Mesendoderm (in vitro differentiated cells): ENCODE measurements at regions not wholly inside any gene's neighbourhood (a gene's known extent, or its start where the extent isn't known, plus 50 kb on each side); places are given as distances from the start of the nearest gene placed in this dataset.

Source experiments
- DNase-seq: peaks from one replicate; pipeline ENCODE4 v3.0.0; 2013
- H2AK5ac ChIP-seq: 2 replicates; pipeline ENCODE4 v1.6.1; 2013; ENCODE audit warnings: low read length, inconsistent platforms
- H2BK120ac ChIP-seq: 2 replicates; pipeline ENCODE4 v1.6.1; 2013; ENCODE audit warnings: low read depth, mild to moderate bottlenecking, low read length, moderate library complexity, mixed read lengths
- H2BK15ac ChIP-seq: replicated peaks from 2 replicates; pipeline ENCODE4 v1.6.1; 2013; ENCODE audit warnings: low read depth, mild to moderate bottlenecking, moderate library complexity
- H2BK5ac ChIP-seq: 2 replicates; pipeline ENCODE4 v1.6.1; 2013; ENCODE audit warnings: low read length, inconsistent platforms
- H3K18ac ChIP-seq: 2 replicates; pipeline ENCODE4 v1.6.1; 2013; ENCODE audit warnings: mild to moderate bottlenecking, low read length, mixed read lengths
- H3K23ac ChIP-seq: one replicate; pipeline ENCODE4 v1.6.1; 2013; ENCODE audit warnings: low read length
- H3K27ac ChIP-seq: 2 replicates; pipeline ENCODE4 v1.5.1; 2013; ENCODE audit warnings: low read depth, mild to moderate bottlenecking, inconsistent platforms, low read length, moderate library complexity
- H3K27me3 ChIP-seq: 2 replicates; pipeline ENCODE4 v1.6.1; 2013; ENCODE audit warnings: low read length, control low read depth, mild to moderate bottlenecking, inconsistent platforms; ENCODE audit not compliant: insufficient read depth, poor library complexity
- H3K36me3 ChIP-seq: 2 replicates; pipeline ENCODE4 v1.6.1; 2013; ENCODE audit warnings: low read length, inconsistent platforms; ENCODE audit not compliant: control insufficient read depth, insufficient read depth
- H3K4ac ChIP-seq: one replicate; pipeline ENCODE4 v1.6.1; 2013; ENCODE audit warnings: low read depth, mild to moderate bottlenecking, low read length, moderate library complexity
- H3K4me1 ChIP-seq: 2 replicates; pipeline ENCODE4 v1.6.1; 2013; ENCODE audit warnings: low read depth, low read length, inconsistent platforms; ENCODE audit not compliant: control insufficient read depth
- H3K4me2 ChIP-seq: 2 replicates; pipeline ENCODE4 v1.6.1; 2013; ENCODE audit warnings: low read length
- H3K4me3 ChIP-seq: 2 replicates; pipeline ENCODE4 v1.5.1; 2013; ENCODE audit warnings: mild to moderate bottlenecking, low read length
- H3K56ac ChIP-seq: one replicate; pipeline ENCODE4 v1.6.1; 2013; ENCODE audit warnings: low read length
- H3K79me1 ChIP-seq: 2 replicates; pipeline ENCODE4 v1.6.1; 2013; ENCODE audit warnings: low read length, inconsistent platforms
- H3K79me2 ChIP-seq: 2 replicates; pipeline ENCODE4 v1.6.1; 2013; ENCODE audit warnings: mild to moderate bottlenecking, low read length; ENCODE audit not compliant: control insufficient read depth, insufficient read depth
- H3K9ac ChIP-seq: 2 replicates; pipeline ENCODE4 v1.6.1; 2013; ENCODE audit warnings: low read length, inconsistent platforms
- H4K5ac ChIP-seq: one replicate; pipeline ENCODE4 v1.6.1; 2013; ENCODE audit warnings: low read length
- H4K8ac ChIP-seq: one replicate; pipeline ENCODE4 v1.6.1; 2013; ENCODE audit warnings: low read depth, mild to moderate bottlenecking, control low read depth, low read length, moderate library complexity
- WGBS: extraction: QIAGEN DNeasy Blood & Tissue Kit; methylation state at CpG from one replicate; pipeline ENCODE4 v1.1.7; 2013; ENCODE audit warnings: low lambda C conversion rate, missing lambda C conversion rate; ENCODE audit not compliant: insufficient coverage; ENCODE audit errors: extremely low coverage; 5-methylcytosine and 5-hydroxymethylcytosine counted together

DNA sequence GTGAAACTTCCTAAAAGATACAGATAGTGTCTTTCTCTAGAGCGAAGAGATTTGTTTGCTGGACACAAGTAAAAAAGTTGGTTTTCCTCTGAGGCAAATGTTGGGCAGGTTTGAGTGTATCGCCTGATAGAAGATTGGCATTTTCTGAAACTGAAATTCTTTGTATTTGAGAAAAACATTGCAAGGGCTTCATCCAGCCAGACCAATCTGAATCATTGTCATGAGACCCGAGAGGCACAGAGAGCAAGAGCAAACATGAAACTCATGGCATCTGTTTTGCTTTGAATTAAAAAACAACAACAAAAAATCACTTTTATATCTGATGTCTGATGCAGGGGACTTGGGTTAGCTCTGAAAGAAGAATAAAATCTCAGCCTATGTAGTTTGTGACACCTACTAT, 379.3 kb upstream of the NCAM2 start:
- Histone ChIP-seq H3K79me1 (no peaks in the 10 kb centered on the region), H2BK15ac (no peak overlapping the region), H3K4me3 (no peak overlapping the region), H2BK5ac (no peak overlapping the region), H3K9ac (no peak overlapping the region), H4K5ac (no peak overlapping the region), H2BK120ac (no peak overlapping the region), H3K79me2 (no peaks in the 10 kb centered on the region), H3K27me3 (no peaks in the 10 kb centered on the region), H3K36me3 (no peaks in the 10 kb centered on the region), H4K8ac (no peak overlapping the region), H3K18ac (no peak overlapping the region), H3K27ac (no peak overlapping the region), H3K4me2 (no peak overlapping the region), H3K4ac (no peak overlapping the region), H3K4me1 (no peaks in the 10 kb centered on the region), H3K56ac (no peak overlapping the region), H2AK5ac (no peak overlapping the region), H3K23ac (no peak overlapping the region)
- no CpG with 5 or more reads among the region's 3 CpGs for WGBS
- DNase-seq, result no peak

DNA sequence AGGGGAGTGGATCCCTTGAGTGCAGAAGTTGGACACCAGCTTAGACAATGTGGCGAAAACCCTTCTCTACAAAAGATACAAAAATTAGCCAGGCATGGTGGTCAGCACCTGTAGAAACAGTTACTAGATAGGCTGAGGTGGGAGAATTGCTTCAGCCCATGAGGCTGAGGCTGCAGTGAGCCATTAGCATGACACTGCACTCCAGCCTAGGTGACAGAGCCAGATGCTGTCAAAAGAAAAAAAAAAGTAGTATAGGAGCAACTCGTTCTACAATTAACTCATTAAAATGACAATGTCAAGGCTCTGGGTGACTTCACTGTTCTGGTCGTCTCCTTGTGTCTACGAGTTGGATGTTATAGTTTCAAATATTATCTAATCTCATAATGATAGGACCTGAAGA, 370.6 kb upstream of the NCAM2 start:
- no peaks in the 10 kb centered on the region for H3K79me1 ChIP-seq

DNA sequence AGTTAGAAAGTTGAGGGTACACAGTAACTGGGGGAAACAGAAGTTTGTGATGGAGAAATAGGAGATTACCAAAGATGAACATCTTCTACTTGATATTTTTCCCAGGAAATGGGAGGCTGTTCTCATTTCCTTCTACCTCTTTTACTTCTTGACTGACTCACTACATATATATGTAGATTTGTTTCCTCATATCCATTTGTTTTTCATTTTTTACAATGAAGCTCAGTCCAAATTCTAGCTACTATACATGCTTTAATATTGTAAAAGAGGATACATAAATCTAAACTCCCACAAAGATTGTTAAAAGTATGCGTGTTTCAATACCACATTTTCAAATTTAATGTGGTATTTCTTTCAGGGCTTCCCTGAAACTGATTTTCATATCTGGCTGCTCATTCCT, 366.6 kb upstream of the NCAM2 start:
- no peaks in the 10 kb centered on the region for H3K79me1 ChIP-seq
- H3K18ac ChIP-seq, result no peak overlapping the region
- H2BK120ac ChIP-seq, result no peak overlapping the region
- H3K4me1 ChIP-seq, result no peaks in the 10 kb centered on the region
- H3K79me2 ChIP-seq, result no peaks in the 10 kb centered on the region
- no peak overlapping the region for H4K5ac ChIP-seq
- H3K27me3 ChIP-seq, result no peaks in the 10 kb centered on the region
- no peak overlapping the region for H3K4me2 ChIP-seq
- no peak overlapping the region for H3K56ac ChIP-seq
- H3K23ac ChIP-seq, result no peak overlapping the region
- DNase-seq, result no peak
- no peak overlapping the region for H2BK5ac ChIP-seq
- no peak overlapping the region for H2BK15ac ChIP-seq
- H3K4me3 ChIP-seq, result no peak overlapping the region
- H3K4ac ChIP-seq, result no peak overlapping the region
- no peak overlapping the region for H2AK5ac ChIP-seq
- H3K9ac ChIP-seq, result no peak overlapping the region
- no peaks in the 10 kb centered on the region for H3K36me3 ChIP-seq
- H3K27ac ChIP-seq, result no peak overlapping the region
- no CpG with 5 or more reads among the region's 1 CpG for WGBS
- H4K8ac ChIP-seq, result no peak overlapping the region

More for the DNA sequence above, 370.6 kb upstream of the NCAM2 start:
- Histone ChIP-seq H2BK5ac (no peak overlapping the region), H2BK15ac (no peak overlapping the region), H4K8ac (no peak overlapping the region), H3K36me3 (no peaks in the 10 kb centered on the region), H3K4me2 (no peak overlapping the region), H4K5ac (no peak overlapping the region), H3K9ac (no peak overlapping the region), H3K4me3 (no peak overlapping the region), H2AK5ac (no peak overlapping the region), H3K4me1 (no peaks in the 10 kb centered on the region), H3K56ac (no peak overlapping the region), H3K18ac (no peak overlapping the region), H3K23ac (no peak overlapping the region), H3K27ac (no peak overlapping the region), H3K79me2 (no peaks in the 10 kb centered on the region), H3K4ac (no peak overlapping the region), H2BK120ac (no peak overlapping the region), H3K27me3 (no peaks in the 10 kb centered on the region)
- DNase-seq, result peak; percentile 10
- no CpG with 5 or more reads among the region's 4 CpGs for WGBS

- H3K4ac ChIP-seq, result no peak overlapping the region
- no peaks in the 10 kb centered on the region for H3K36me3 ChIP-seq
- H2BK15ac ChIP-seq, result no peak overlapping the region
- H3K56ac ChIP-seq, result no peak overlapping the region
- H3K23ac ChIP-seq, result no peak overlapping the region
- no CpG with 5 or more reads among the region's 2 CpGs for WGBS
- no peak overlapping the region for H3K18ac ChIP-seq
- H3K9ac ChIP-seq, result no peak overlapping the region
- H2AK5ac ChIP-seq, result no peak overlapping the region
- H3K27me3 ChIP-seq, result no peaks in the 10 kb centered on the region
- H3K4me1 ChIP-seq, result no peaks in the 10 kb centered on the region
- H3K4me3 ChIP-seq, result no peak overlapping the region
- no peak overlapping the region for H4K5ac ChIP-seq
- no peak overlapping the region for H4K8ac ChIP-seq
- no peak overlapping the region for H2BK5ac ChIP-seq
- H3K4me2 ChIP-seq, result no peak overlapping the region
- no peak overlapping the region for H3K27ac ChIP-seq
- no peak for DNase-seq
- no peaks in the 10 kb centered on the region for H3K79me1 ChIP-seq
- H3K79me2 ChIP-seq, result no peaks in the 10 kb centered on the region
- no peak overlapping the region for H2BK120ac ChIP-seq
Measured at GRCh38 chr21:20639026-20639425, 359.2 kb upstream of the NCAM2 start.

DNA sequence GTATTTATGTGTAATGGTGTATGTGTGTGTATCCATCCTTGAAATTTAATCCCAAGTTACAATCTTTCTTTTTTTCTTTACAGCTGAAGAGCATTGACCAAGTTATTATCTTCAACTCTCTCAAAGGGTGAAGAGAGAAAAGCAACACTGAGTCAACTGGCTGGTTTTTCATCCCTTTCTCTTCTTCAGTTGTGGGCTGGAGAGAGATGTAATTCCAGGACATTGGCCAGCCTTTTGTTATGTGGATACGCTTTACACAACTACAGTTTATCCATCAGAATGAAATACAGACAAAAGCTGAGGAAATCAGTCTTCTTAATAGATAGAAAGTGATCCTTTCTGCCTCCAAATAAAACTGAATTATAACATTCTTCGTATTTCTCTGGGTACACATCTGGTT, 357.0 kb upstream of the NCAM2 start:
- Histone ChIP-seq H3K23ac (no peak overlapping the region), H2AK5ac (no peak overlapping the region), H3K56ac (no peak overlapping the region), H3K79me1 (no peaks in the 10 kb centered on the region), H3K79me2 (no peaks in the 10 kb centered on the region), H4K8ac (no peak overlapping the region), H3K27ac (no peak overlapping the region), H3K36me3 (no peaks in the 10 kb centered on the region), H3K9ac (no peak overlapping the region), H3K4me2 (no peak overlapping the region), H3K4ac (no peak overlapping the region), H3K4me3 (no peak overlapping the region), H3K18ac (no peak overlapping the region), H2BK120ac (no peak overlapping the region), H2BK15ac (no peak overlapping the region), H2BK5ac (no peak overlapping the region), H4K5ac (no peak overlapping the region), H3K4me1 (no peaks in the 10 kb centered on the region), H3K27me3 (no peaks in the 10 kb centered on the region)
- WGBS, result no CpG with 5 or more reads among the region's 2 CpGs
- no peak for DNase-seq

DNA sequence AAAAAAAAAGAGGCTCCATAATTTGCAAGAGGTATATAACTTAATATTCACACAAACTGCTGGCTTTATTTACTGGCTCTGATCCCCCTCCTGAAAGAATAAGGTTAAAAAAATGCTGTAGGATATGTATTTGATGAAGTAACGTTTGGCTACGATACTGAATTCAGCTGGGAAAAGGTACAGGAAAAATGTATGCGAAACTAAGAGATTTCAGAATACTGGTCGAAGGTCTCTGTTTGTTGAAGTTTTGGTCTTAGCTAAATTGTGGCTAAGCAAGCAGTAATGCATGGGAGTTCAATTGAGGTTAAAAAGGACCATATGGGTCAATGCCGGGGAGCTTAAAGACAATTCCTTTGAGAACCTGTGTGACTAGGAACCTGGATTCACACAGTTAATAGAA, 355.5 kb upstream of the NCAM2 start:
- H3K18ac ChIP-seq, result no peak overlapping the region
- H3K27me3 ChIP-seq, result no peaks in the 10 kb centered on the region
- no peak overlapping the region for H3K56ac ChIP-seq
- no peak overlapping the region for H3K27ac ChIP-seq
- no peak overlapping the region for H2BK120ac ChIP-seq
- H4K5ac ChIP-seq, result no peak overlapping the region
- H3K79me2 ChIP-seq, result no peaks in the 10 kb centered on the region
- H2BK15ac ChIP-seq, result no peak overlapping the region
- H4K8ac ChIP-seq, result no peak overlapping the region
- H2AK5ac ChIP-seq, result no peak overlapping the region
- H3K4me1 ChIP-seq, result no peaks in the 10 kb centered on the region
- no peak overlapping the region for H3K9ac ChIP-seq
- DNase-seq, result no peak
- no peaks in the 10 kb centered on the region for H3K79me1 ChIP-seq
- H3K36me3 ChIP-seq, result no peaks in the 10 kb centered on the region
- no peak overlapping the region for H3K4ac ChIP-seq
- no peak overlapping the region for H3K23ac ChIP-seq
- no CpG with 5 or more reads among the region's 5 CpGs for WGBS
- H3K4me3 ChIP-seq, result no peak overlapping the region
- H3K4me2 ChIP-seq, result no peak overlapping the region
- H2BK5ac ChIP-seq, result no peak overlapping the region
